ENCODE measurements at regions not wholly inside any gene's neighbourhood (a gene's known extent, or its start where the extent isn't known, plus 50 kb on each side); places are given as distances from the start of the nearest gene placed in this dataset.

GRCh38 chr1:193338194-193338593 lies 151.8 kb upstream of the B3GALT2 start:
- no peak for TF ChIP-seq GATA2 (IDR thresholded peaks at IDR 0.05; ENCODE audit: low read depth, low read length)
- TF ChIP-seq GATA3 (IDR thresholded peaks at IDR 0.05; ENCODE audit: low read depth, low read length), result no peak
